CD4-positive, alpha-beta memory T cell (primary cell): ENCODE measurements at regions not wholly inside any gene's neighbourhood (a gene's known extent, or its start where the extent isn't known, plus 50 kb on each side); places are given as distances from the start of the nearest gene placed in this dataset.

ENCODE experiments used
- CTCF ChIA-PET: fragments of 350-600 bp; sonication (Branson Sonifier 250); formaldehyde crosslinking; loops from one replicate; lab custom pipeline; 2021; ENCODE audit warnings: inconsistent platforms; ENCODE audit not compliant: partially characterized antibody; lab: Charles Lee
- POLR2A ChIA-PET: fragments of 350-600 bp; sonication (Branson Sonifier 250); formaldehyde crosslinking; loops from one replicate; lab custom pipeline; 2021; ENCODE audit not compliant: partially characterized antibody; lab: Charles Lee
- DNase-seq, 5 donors: peaks; one replicate each; pipeline versions ENCODE4 v3.0.0 to v3.0.0-alpha.2; 2020 to 2022; ENCODE audit warnings: mixed read lengths in 1 of 5
- H3K27ac ChIP-seq: one replicate; pipeline ENCODE4 v1.7.0; 2013; ENCODE audit warnings: low read depth, low read length
- H3K27me3 ChIP-seq: 2 replicates; pipeline ENCODE4 v1.7.0; 2013; ENCODE audit warnings: mild to moderate bottlenecking, low read length, moderate library complexity; ENCODE audit not compliant: insufficient read depth
- H3K36me3 ChIP-seq: 2 replicates; pipeline ENCODE4 v1.7.0; 2013; ENCODE audit warnings: mild to moderate bottlenecking, low read length, moderate library complexity; ENCODE audit not compliant: insufficient read depth
- H3K4me1 ChIP-seq: 2 replicates; pipeline ENCODE4 v1.7.0; 2013; ENCODE audit warnings: mild to moderate bottlenecking, low read length, moderate library complexity; ENCODE audit not compliant: insufficient read depth
- H3K4me3 ChIP-seq, 2 donors: one replicate each; pipeline ENCODE4 v1.7.0; 2013; ENCODE audit warnings: low read length in 2 of 2, mild to moderate bottlenecking in 1 of 2
- H3K9me3 ChIP-seq, 2 donors: one replicate each; pipeline ENCODE4 v1.7.0; 2013; ENCODE audit warnings: low read length in 2 of 2, control low read depth in 1 of 2; ENCODE audit not compliant: control insufficient read depth in 1 of 2
- H3K27ac Mint-ChIP-seq, 7 donors: one replicate each; pipeline ENCODE4 v1.8.0; 2020 to 2021; ENCODE audit warnings: mixed read lengths in 7 of 7, mild to moderate bottlenecking in 6 of 7, inconsistent platforms in 3 of 7, moderate library complexity in 3 of 7
- H3K27me3 Mint-ChIP-seq, 2 donors: one replicate each; pipeline ENCODE4 v1.8.0; 2020 to 2021; ENCODE audit warnings: mixed read lengths in 2 of 2
- H3K36me3 Mint-ChIP-seq, 2 donors: one replicate each; pipeline ENCODE4 v1.8.0; 2020 to 2021; ENCODE audit warnings: mixed read lengths in 2 of 2, inconsistent platforms in 1 of 2, mild to moderate bottlenecking in 1 of 2
- H3K4me1 Mint-ChIP-seq, 4 donors: one replicate each; pipeline ENCODE4 v1.8.0; 2020 to 2021; ENCODE audit warnings: mixed read lengths in 4 of 4, mild to moderate bottlenecking in 1 of 4
- H3K4me3 Mint-ChIP-seq, 8 donors: one replicate each; pipeline ENCODE4 v1.8.0; 2020 to 2021; ENCODE audit warnings: mixed read lengths in 8 of 8, mild to moderate bottlenecking in 7 of 8, moderate library complexity in 6 of 8, inconsistent platforms in 3 of 8
- H3K9me3 Mint-ChIP-seq, 8 donors: one replicate each; pipeline ENCODE4 v1.8.0; 2020 to 2021; ENCODE audit warnings: mixed read lengths in 8 of 8, mild to moderate bottlenecking in 5 of 8, inconsistent platforms in 3 of 8, moderate library complexity in 1 of 8
- intact Hi-C: fragments of 100-400 bp; cut with micrococcal nuclease; formaldehyde crosslinking; loops from one replicate; pipeline ENCODE4 v1.15.1; 2023

- Histone ChIP-seq H3K27ac (no peak overlapping the region), H3K36me3 (no peaks in the 10 kb centered on the region), H3K4me1 (no peaks in the 10 kb centered on the region), H3K27me3 (no peaks in the 10 kb centered on the region), H3K4me3 (no peak overlapping the region), H3K9me3 (no peaks in the 10 kb centered on the region)
- Mint-ChIP-seq H3K9me3 (peaks cover 0 to 4% (median 0%) of the 10 kb centered on the region in 8 donors), H3K4me1 (peaks cover 0 to 1% (median under 1%) of the 10 kb centered on the region in 4 donors), H3K27me3 (no peaks in the 10 kb centered on the region), H3K4me3 (no peak overlapping the region), H3K36me3 (no peaks in the 10 kb centered on the region), H3K27ac (no peak overlapping the region)
- DNase-seq: no peak
- ChIA-PET CTCF (interaction anchor here (1.6 kb wide), 1 partner anchor 74 kb away, joined by 3 read pairs; no protein-coding TSS in a partner anchor), POLR2A (interaction anchor here (0.7 kb wide), 1 partner anchor 291 kb away, joined by 3 read pairs; no protein-coding TSS in a partner anchor)
- intact Hi-C loops: no loop called here
Observed at GRCh38 chr11:128231845-128232410, 355.4 kb downstream of the ETS1 start.

GRCh38 chr11:128227466-128227865 lies 359.9 kb downstream of the ETS1 start:
- ChIA-PET POLR2A (no interaction called here), CTCF (no interaction called here)
- Mint-ChIP-seq H3K27ac (no peak overlapping the region), H3K36me3 (no peaks in the 10 kb centered on the region), H3K9me3 (peaks cover 0 to 4% (median 0%) of the 10 kb centered on the region in 8 donors), H3K4me1 (peaks cover 6 to 8% (median 7%) of the 10 kb centered on the region in 4 donors), H3K27me3 (peaks cover 2% of the 10 kb centered on the region in 2 donors), H3K4me3 (no peak overlapping the region)
- no peaks in the 10 kb centered on the region for H3K36me3 ChIP-seq
- no peaks in the 10 kb centered on the region for H3K4me1 ChIP-seq
- no peaks in the 10 kb centered on the region for H3K27me3 ChIP-seq
- intact Hi-C loops: no loop called here
- H3K9me3 ChIP-seq: no peaks in the 10 kb centered on the region
- no peak overlapping the region for H3K4me3 ChIP-seq
- no peak overlapping the region for H3K27ac ChIP-seq
- no peak for DNase-seq

- no peaks in the 10 kb centered on the region for H3K4me1 ChIP-seq
- ChIA-PET CTCF (no interaction called here), POLR2A (no interaction called here)
- intact Hi-C loops: no loop called here
- Mint-ChIP-seq H3K27ac (no peak overlapping the region), H3K4me1 (peaks cover 4 to 8% (median 7%) of the 10 kb centered on the region in 4 donors), H3K36me3 (no peaks in the 10 kb centered on the region), H3K9me3 (peaks cover 0 to 4% (median 0%) of the 10 kb centered on the region in 8 donors), H3K4me3 (no peak overlapping the region), H3K27me3 (peaks cover 2% of the 10 kb centered on the region in 2 donors)
- H3K27ac ChIP-seq: no peak overlapping the region
- DNase-seq: no peak
- no peaks in the 10 kb centered on the region for H3K27me3 ChIP-seq
- no peaks in the 10 kb centered on the region for H3K36me3 ChIP-seq
- no peaks in the 10 kb centered on the region for H3K9me3 ChIP-seq
- H3K4me3 ChIP-seq: no peak overlapping the region
Observed at GRCh38 chr11:128226106-128226716, 361.1 kb downstream of the ETS1 start.

GRCh38 chr11:128222245-128222884 lies 365.0 kb downstream of the ETS1 start:
- CTCF ChIA-PET: no interaction called here
- Mint-ChIP-seq H3K4me1 (peaks cover 4 to 8% (median 6%) of the 10 kb centered on the region in 4 donors), H3K4me3 (no peak overlapping the region)

GRCh38 chr11:128219731-128220120 lies 367.6 kb downstream of the ETS1 start:
- H3K27me3 ChIP-seq: no peaks in the 10 kb centered on the region
- H3K4me1 ChIP-seq: no peaks in the 10 kb centered on the region
- Mint-ChIP-seq H3K27ac (no peak overlapping the region), H3K27me3 (peaks cover 0 to 2% of the 10 kb centered on the region in 2 donors), H3K36me3 (no peaks in the 10 kb centered on the region), H3K9me3 (peaks cover 0 to 2% (median 0%) of the 10 kb centered on the region in 8 donors), H3K4me1 (peaks cover 4 to 6% (median 5%) of the 10 kb centered on the region in 4 donors), H3K4me3 (no peak overlapping the region)
- ChIA-PET CTCF (no interaction called here), POLR2A (no interaction called here)
- DNase-seq: no peak
- H3K9me3 ChIP-seq: no peaks in the 10 kb centered on the region
- no peak overlapping the region for H3K4me3 ChIP-seq
- intact Hi-C loops: no loop called here
- H3K36me3 ChIP-seq: no peaks in the 10 kb centered on the region
- H3K27ac ChIP-seq: no peak overlapping the region

More at GRCh38 chr11:128222245-128222884, 365.0 kb downstream of the ETS1 start:
- H3K4me3 ChIP-seq: no peak overlapping the region
- intact Hi-C loops: no loop called here
- Mint-ChIP-seq H3K9me3 (no peaks in the 10 kb centered on the region), H3K27ac (no peak overlapping the region), H3K27me3 (peaks cover 2% of the 10 kb centered on the region in 2 donors), H3K36me3 (no peaks in the 10 kb centered on the region)
- POLR2A ChIA-PET: no interaction called here
- no peaks in the 10 kb centered on the region for H3K27me3 ChIP-seq
- H3K4me1 ChIP-seq: no peaks in the 10 kb centered on the region
- no peak overlapping the region for H3K27ac ChIP-seq
- no peaks in the 10 kb centered on the region for H3K36me3 ChIP-seq
- no peaks in the 10 kb centered on the region for H3K9me3 ChIP-seq
- no peak for DNase-seq

GRCh38 chr11:128216198-128216597 lies 371.2 kb downstream of the ETS1 start:
- intact Hi-C loops: no loop called here
- peaks cover 0 to 2% (median 0%) of the 10 kb centered on the region in 8 donors for H3K9me3 Mint-ChIP-seq
- no peak overlapping the region for H3K27ac Mint-ChIP-seq
- no peaks in the 10 kb centered on the region for H3K36me3 Mint-ChIP-seq
- no peaks in the 10 kb centered on the region for H3K27me3 Mint-ChIP-seq
- H3K4me3 Mint-ChIP-seq: no peak overlapping the region
- H3K9me3 ChIP-seq: no peaks in the 10 kb centered on the region
- no peak overlapping the region for H3K4me3 ChIP-seq
- ChIA-PET CTCF (no interaction called here), POLR2A (no interaction called here)
- no peaks in the 10 kb centered on the region for H3K4me1 Mint-ChIP-seq
- H3K27ac ChIP-seq: no peak overlapping the region
- H3K36me3 ChIP-seq: no peaks in the 10 kb centered on the region
- no peak for DNase-seq
- H3K27me3 ChIP-seq: no peaks in the 10 kb centered on the region
- no peaks in the 10 kb centered on the region for H3K4me1 ChIP-seq

GRCh38 chr11:128215238-128215882 lies 372.0 kb downstream of the ETS1 start:
- no peaks in the 10 kb centered on the region for H3K4me1 ChIP-seq
- H3K27ac ChIP-seq: no peak overlapping the region
- Mint-ChIP-seq H3K4me1 (no peaks in the 10 kb centered on the region), H3K36me3 (no peaks in the 10 kb centered on the region), H3K27me3 (no peaks in the 10 kb centered on the region), H3K27ac (no peak overlapping the region), H3K9me3 (peaks cover 0 to 2% (median 0%) of the 10 kb centered on the region in 8 donors), H3K4me3 (no peak overlapping the region)
- H3K4me3 ChIP-seq: no peak overlapping the region
- ChIA-PET POLR2A (no interaction called here), CTCF (interaction anchor here (0.9 kb wide), 1 partner anchor 10 kb away, joined by 4 read pairs; no protein-coding TSS in a partner anchor)
- H3K36me3 ChIP-seq: no peaks in the 10 kb centered on the region
- intact Hi-C loops: no loop called here
- DNase-seq: no peak
- H3K27me3 ChIP-seq: no peaks in the 10 kb centered on the region
- H3K9me3 ChIP-seq: no peaks in the 10 kb centered on the region
